Spleen (tissue), 11 donors: ENCODE measurements at regions not wholly inside any gene's neighbourhood (a gene's known extent, or its start where the extent isn't known, plus 50 kb on each side); places are given as distances from the start of the nearest gene placed in this dataset.

Experiments used
- DNase-seq: peaks from one replicate; pipeline ENCODE4 v3.0.0-alpha.2; 2020
- H3K27ac ChIP-seq, 8 donors: fragments of 200-600 bp; sonication (generic) in 7 of 8; 1 replicate in 4 of 8; 2 replicates in 4 of 8; pipeline versions ENCODE4 v1.5.0 to v1.8.0; 2016 to 2021; ENCODE audit warnings: inconsistent platforms in 4 of 8, mild to moderate bottlenecking in 4 of 8, moderate library complexity in 1 of 8
- H3K27me3 ChIP-seq, 7 donors: fragments of 200-600 bp; sonication (generic) in 6 of 7; replicated peaks in 1 of 7; 1 replicate in 4 of 7; 2 replicates in 3 of 7; pipeline versions ENCODE4 v1.5.0 to v1.8.0; 2016 to 2021; ENCODE audit warnings: inconsistent platforms in 3 of 7, mild to moderate bottlenecking in 1 of 7
- H3K36me3 ChIP-seq, 6 donors: fragments of 200-600 bp; sonication (generic) in 5 of 6; 1 replicate in 4 of 6; 2 replicates in 2 of 6; pipeline versions ENCODE4 v1.5.0 to v1.8.0; 2016 to 2021; ENCODE audit warnings: inconsistent platforms in 2 of 6
- H3K4me1 ChIP-seq, 6 donors: fragments of 200-600 bp; sonication (generic) in 5 of 6; 1 replicate in 3 of 6; 2 replicates in 3 of 6; pipeline versions ENCODE4 v1.5.0 to v1.8.0; 2016 to 2021; ENCODE audit warnings: inconsistent platforms in 3 of 6
- H3K4me3 ChIP-seq, 8 donors: fragments of 200-600 bp; sonication (generic) in 7 of 8; 1 replicate in 4 of 8; 2 replicates in 4 of 8; pipeline versions ENCODE4 v1.5.0 to v1.8.0; 2016 to 2021; ENCODE audit warnings: inconsistent platforms in 4 of 8, mild to moderate bottlenecking in 4 of 8, moderate library complexity in 2 of 8
- H3K9me3 ChIP-seq, 8 donors: fragments of 200-600 bp; sonication (generic) in 7 of 8; 1 replicate in 4 of 8; 2 replicates in 4 of 8; pipeline versions ENCODE4 v1.5.0 to v1.8.0; 2016 to 2021; ENCODE audit warnings: inconsistent platforms in 4 of 8
- POLR2A ChIP-seq, 3 donors: fragments of 450-650 bp; IDR thresholded peaks; one replicate each; pipeline ENCODE4 v1.5.1; 2017; ENCODE audit warnings: antibody characterized with exemption in 3 of 3, mild to moderate bottlenecking in 1 of 3
- POLR2AphosphoS5 ChIP-seq, 3 donors: sonication (generic); formaldehyde crosslinking; IDR thresholded peaks; one replicate each; pipeline ENCODE4 v1.5.1; 2017; ENCODE audit warnings: antibody characterized with exemption in 3 of 3
- WGBS, 5 donors: extraction: QIAGEN DNeasy Blood & Tissue Kit in 3 of 5; methylation state at CpG; one replicate each; pipeline versions ENCODE4 v1.1.5 to v1.1.7; 2013 to 2018; 5-methylcytosine and 5-hydroxymethylcytosine counted together
- intact Hi-C: fragments of 100-400 bp; cut with DNase I; formaldehyde crosslinking; loops from one replicate; pipeline ENCODE4 v1.15.0; 2023; ENCODE audit warnings: low total_unique reads
- TF ChIP-seq, protein P1 (sequence below), 11 experiments: fragments of 200-600 bp in 7 of 11; fragments of 450-650 bp in 4 of 11; sonication (generic) in 4 of 11; IDR thresholded peaks in 8 of 11; conservative IDR thresholded peaks in 3 of 11; 1 replicate in 7 of 11; 2 replicates in 4 of 11; pipeline versions ENCODE4 v1.4.0 to v1.8.0; 2016 to 2021; ENCODE audit warnings: antibody characterized with exemption in 11 of 11, inconsistent platforms in 4 of 11, mild to moderate bottlenecking in 1 of 11
- donor health status: healthy with polysubstance abuse.
- donor health status: DM: no; HTN: no; CAD: no; lungs with moderate emphysema.
- donor health status: DM: no; HTN: no; CAD: no.
- donor health status: Bipolar disorder and iron deficiency.
- donor health status: healthy.
- donor health status: DM: no; HTN: no; CAD: no.
- donor health status: DM: yes; HTN: yes; CAD: no.

DNA sequence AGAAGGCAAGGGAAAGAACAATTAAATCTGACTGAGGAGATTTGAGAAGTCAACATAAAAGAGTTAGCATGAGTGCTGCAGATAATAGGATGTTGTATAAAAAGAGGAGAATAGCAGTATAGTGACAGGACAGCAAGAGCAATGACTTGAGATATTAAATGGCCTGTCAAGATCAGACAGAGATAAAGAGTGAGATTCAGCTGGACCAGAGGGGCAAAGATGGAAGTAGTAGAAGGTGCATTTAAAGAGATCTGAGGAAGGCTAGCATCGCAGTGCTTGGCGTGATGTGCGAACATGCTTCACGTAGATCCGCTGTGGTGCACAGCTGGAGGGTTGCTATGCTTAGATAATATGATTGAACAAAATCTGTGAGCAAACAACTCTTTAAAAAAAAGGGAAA is 1422.6 kb upstream of the CDH8 start:
- Histone ChIP-seq H3K4me1 (no peaks in the 10 kb centered on the region), H3K9me3 (peaks cover 0 to 4% (median 0%) of the 10 kb centered on the region in 8 donors), H3K36me3 (no peaks in the 10 kb centered on the region), H3K4me3 (no peak overlapping the region), H3K27ac (no peak overlapping the region), H3K27me3 (no peaks in the 10 kb centered on the region)
- no peak for DNase-seq
- WGBS, 5 donors = 89 to 97% (median 94%) methylated on average over 5 of the region's 5 CpGs
- intact Hi-C loops = no loop called here
- no peak for TF ChIP-seq POLR2A (IDR thresholded peaks at IDR 0.05)
- TF ChIP-seq, protein P1, sequence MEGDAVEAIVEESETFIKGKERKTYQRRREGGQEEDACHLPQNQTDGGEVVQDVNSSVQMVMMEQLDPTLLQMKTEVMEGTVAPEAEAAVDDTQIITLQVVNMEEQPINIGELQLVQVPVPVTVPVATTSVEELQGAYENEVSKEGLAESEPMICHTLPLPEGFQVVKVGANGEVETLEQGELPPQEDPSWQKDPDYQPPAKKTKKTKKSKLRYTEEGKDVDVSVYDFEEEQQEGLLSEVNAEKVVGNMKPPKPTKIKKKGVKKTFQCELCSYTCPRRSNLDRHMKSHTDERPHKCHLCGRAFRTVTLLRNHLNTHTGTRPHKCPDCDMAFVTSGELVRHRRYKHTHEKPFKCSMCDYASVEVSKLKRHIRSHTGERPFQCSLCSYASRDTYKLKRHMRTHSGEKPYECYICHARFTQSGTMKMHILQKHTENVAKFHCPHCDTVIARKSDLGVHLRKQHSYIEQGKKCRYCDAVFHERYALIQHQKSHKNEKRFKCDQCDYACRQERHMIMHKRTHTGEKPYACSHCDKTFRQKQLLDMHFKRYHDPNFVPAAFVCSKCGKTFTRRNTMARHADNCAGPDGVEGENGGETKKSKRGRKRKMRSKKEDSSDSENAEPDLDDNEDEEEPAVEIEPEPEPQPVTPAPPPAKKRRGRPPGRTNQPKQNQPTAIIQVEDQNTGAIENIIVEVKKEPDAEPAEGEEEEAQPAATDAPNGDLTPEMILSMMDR (IDR thresholded peaks at IDR 0.05 in 8 of 11, conservative IDR thresholded peaks at IDR 0.05 in 3 of 11) = no peak
- no peak for TF ChIP-seq POLR2AphosphoS5 (IDR thresholded peaks at IDR 0.05)

DNA sequence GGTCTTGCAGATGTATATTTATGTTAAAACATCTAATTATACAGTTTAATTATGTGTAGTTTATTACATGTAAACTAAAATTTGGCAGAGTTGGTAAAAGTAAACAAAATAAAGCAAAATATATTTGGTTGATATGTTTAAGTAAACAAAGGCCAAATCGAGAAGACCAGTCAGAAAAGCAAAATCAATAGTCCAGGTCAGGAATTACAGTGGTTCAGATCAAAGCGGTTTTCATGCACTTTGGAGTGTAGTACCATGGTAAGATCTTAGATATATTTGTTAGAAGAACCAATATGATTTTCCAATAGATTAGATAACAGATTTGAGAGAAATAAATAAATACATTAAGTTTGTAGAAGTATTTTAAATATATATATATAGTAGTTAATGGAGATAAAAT is 1421.6 kb upstream of the CDH8 start:
- TF ChIP-seq POLR2AphosphoS5 (IDR thresholded peaks at IDR 0.05) (no peak), POLR2A (IDR thresholded peaks at IDR 0.05) (no peak)
- TF ChIP-seq, protein P1 (IDR thresholded peaks at IDR 0.05 in 8 of 11, conservative IDR thresholded peaks at IDR 0.05 in 3 of 11) = no peak
- peaks cover 0 to 4% (median 0%) of the 10 kb centered on the region in 8 donors for H3K9me3 ChIP-seq
- H3K27me3 ChIP-seq = no peaks in the 10 kb centered on the region
- no peak overlapping the region for H3K4me3 ChIP-seq
- H3K36me3 ChIP-seq = no peaks in the 10 kb centered on the region
- intact Hi-C loops = no loop called here
- no peaks in the 10 kb centered on the region for H3K4me1 ChIP-seq
- WGBS, 5 donors = 75 to 86% (median 80%) methylated on average over 2 of the region's 2 CpGs
- no peak overlapping the region for H3K27ac ChIP-seq
- DNase-seq = no peak

DNA sequence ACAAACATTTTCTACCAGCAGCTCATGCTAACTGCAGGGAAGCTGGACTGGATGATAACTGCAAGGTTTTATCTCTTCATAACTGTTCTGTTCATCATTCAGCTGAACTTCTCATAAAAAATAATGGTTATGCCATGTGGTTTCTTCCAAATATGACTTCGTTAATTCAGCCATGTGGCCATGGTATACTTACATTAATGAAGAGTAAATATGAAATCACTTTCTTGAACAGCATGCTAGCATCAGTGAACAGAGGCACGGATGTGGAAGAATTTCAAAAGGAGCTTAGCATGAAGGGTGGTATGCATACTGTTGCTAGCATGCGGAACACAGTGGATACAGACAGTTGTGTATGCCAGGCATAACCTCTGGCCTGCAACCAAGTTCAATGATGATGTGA is 1417.0 kb upstream of the CDH8 start:
- intact Hi-C loops = no loop called here
- TF ChIP-seq POLR2AphosphoS5 (IDR thresholded peaks at IDR 0.05) (no peak), POLR2A (IDR thresholded peaks at IDR 0.05) (no peak)
- TF ChIP-seq, protein P1 (IDR thresholded peaks at IDR 0.05 in 8 of 11, conservative IDR thresholded peaks at IDR 0.05 in 3 of 11) = no peak
- H3K4me1 ChIP-seq = no peaks in the 10 kb centered on the region
- H3K27ac ChIP-seq = no peak overlapping the region
- H3K9me3 ChIP-seq = peaks cover 0 to 4% (median 0%) of the 10 kb centered on the region in 8 donors
- 74 to 86% (median 79%) methylated on average over 3 of the region's 3 CpGs for WGBS, 5 donors
- no peaks in the 10 kb centered on the region for H3K36me3 ChIP-seq
- no peak for DNase-seq
- H3K4me3 ChIP-seq = no peak overlapping the region
- H3K27me3 ChIP-seq = no peaks in the 10 kb centered on the region

DNA sequence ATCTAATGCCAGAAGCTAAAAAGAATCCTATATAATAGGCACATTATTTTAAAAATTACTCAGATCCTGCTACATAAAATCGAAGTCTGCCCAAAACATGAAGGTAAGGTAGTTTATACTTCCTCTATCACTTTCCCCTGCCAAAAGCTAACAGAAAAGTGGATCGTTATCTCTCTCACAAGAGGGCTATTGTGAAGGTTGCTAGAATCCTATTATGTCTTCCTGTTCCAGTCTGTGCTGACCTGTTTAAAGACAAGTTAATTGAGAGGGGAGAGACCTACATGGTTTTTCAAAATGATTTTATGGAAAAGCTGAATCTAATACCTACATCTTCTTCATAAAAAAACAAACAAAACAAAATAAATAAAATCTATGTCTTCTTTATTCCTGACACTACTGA is 1410.9 kb upstream of the CDH8 start:
- Histone ChIP-seq H3K4me3 (no peak overlapping the region), H3K36me3 (no peaks in the 10 kb centered on the region), H3K9me3 (peaks cover 0 to 8% (median 0%) of the 10 kb centered on the region in 8 donors), H3K27ac (no peak overlapping the region), H3K4me1 (no peaks in the 10 kb centered on the region), H3K27me3 (no peaks in the 10 kb centered on the region)
- 21 to 49% (median 31%) methylated on average over 2 of the region's 2 CpGs for WGBS, 5 donors
- no peak for DNase-seq
- TF ChIP-seq POLR2AphosphoS5 (IDR thresholded peaks at IDR 0.05) (no peak), POLR2A (IDR thresholded peaks at IDR 0.05) (no peak)
- TF ChIP-seq, protein P1 (IDR thresholded peaks at IDR 0.05 in 8 of 11, conservative IDR thresholded peaks at IDR 0.05 in 3 of 11) = no peak
- intact Hi-C loops = no loop called here
